ENCODE measurements at regions not wholly inside any gene's neighbourhood (a gene's known extent, or its start where the extent isn't known, plus 50 kb on each side); places are given as distances from the start of the nearest gene placed in this dataset.

DNA sequence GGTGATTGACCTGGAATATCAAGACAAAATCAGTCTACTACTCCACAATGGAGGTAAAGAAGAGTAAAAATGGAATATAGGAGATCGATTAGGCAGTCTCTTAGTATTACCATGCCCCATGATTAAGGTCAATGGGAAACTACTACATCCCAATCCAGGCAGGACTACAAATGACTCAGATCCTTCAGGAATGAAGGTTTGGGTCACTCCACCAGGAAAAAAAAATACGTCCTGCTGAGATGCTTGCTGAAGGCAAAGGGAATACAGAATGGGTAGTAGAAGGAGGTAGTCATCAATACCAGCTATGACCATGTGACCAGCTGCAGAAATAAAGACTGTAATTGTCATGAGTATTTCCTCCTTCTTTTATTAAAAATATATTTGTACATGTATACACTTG, 103.4 kb upstream of the NPAS2 start:
- TF ChIP-seq, protein P1, sequence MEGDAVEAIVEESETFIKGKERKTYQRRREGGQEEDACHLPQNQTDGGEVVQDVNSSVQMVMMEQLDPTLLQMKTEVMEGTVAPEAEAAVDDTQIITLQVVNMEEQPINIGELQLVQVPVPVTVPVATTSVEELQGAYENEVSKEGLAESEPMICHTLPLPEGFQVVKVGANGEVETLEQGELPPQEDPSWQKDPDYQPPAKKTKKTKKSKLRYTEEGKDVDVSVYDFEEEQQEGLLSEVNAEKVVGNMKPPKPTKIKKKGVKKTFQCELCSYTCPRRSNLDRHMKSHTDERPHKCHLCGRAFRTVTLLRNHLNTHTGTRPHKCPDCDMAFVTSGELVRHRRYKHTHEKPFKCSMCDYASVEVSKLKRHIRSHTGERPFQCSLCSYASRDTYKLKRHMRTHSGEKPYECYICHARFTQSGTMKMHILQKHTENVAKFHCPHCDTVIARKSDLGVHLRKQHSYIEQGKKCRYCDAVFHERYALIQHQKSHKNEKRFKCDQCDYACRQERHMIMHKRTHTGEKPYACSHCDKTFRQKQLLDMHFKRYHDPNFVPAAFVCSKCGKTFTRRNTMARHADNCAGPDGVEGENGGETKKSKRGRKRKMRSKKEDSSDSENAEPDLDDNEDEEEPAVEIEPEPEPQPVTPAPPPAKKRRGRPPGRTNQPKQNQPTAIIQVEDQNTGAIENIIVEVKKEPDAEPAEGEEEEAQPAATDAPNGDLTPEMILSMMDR (IDR thresholded peaks at IDR 0.05): no peak
- TF ChIP-seq POLR2A (IDR thresholded peaks at IDR 0.05): no peak

Measured in tibial nerve (tissue), 3 donors.